Spleen (tissue), 7 donors: ENCODE measurements at regions not wholly inside any gene's neighbourhood (a gene's known extent, or its start where the extent isn't known, plus 50 kb on each side); places are given as distances from the start of the nearest gene placed in this dataset.

Experiments used
- CTCF ChIP-seq, 11 experiments: fragments of 200-600 bp in 7 of 11; fragments of 450-650 bp in 4 of 11; sonication (generic) in 4 of 11; IDR thresholded peaks in 8 of 11; conservative IDR thresholded peaks in 3 of 11; 1 replicate in 7 of 11; 2 replicates in 4 of 11; pipeline versions ENCODE4 v1.4.0 to v1.8.0; 2016 to 2021; ENCODE audit warnings: antibody characterized with exemption in 11 of 11, inconsistent platforms in 4 of 11, mild to moderate bottlenecking in 1 of 11
- POLR2A ChIP-seq, 3 donors: fragments of 450-650 bp; IDR thresholded peaks; one replicate each; pipeline ENCODE4 v1.5.1; 2017; ENCODE audit warnings: antibody characterized with exemption in 3 of 3, mild to moderate bottlenecking in 1 of 3
- donor health status: DM: no; HTN: no; CAD: no; lungs with moderate emphysema.
- donor health status: DM: no; HTN: no; CAD: no.
- donor health status: DM: no; HTN: no; CAD: no.

DNA sequence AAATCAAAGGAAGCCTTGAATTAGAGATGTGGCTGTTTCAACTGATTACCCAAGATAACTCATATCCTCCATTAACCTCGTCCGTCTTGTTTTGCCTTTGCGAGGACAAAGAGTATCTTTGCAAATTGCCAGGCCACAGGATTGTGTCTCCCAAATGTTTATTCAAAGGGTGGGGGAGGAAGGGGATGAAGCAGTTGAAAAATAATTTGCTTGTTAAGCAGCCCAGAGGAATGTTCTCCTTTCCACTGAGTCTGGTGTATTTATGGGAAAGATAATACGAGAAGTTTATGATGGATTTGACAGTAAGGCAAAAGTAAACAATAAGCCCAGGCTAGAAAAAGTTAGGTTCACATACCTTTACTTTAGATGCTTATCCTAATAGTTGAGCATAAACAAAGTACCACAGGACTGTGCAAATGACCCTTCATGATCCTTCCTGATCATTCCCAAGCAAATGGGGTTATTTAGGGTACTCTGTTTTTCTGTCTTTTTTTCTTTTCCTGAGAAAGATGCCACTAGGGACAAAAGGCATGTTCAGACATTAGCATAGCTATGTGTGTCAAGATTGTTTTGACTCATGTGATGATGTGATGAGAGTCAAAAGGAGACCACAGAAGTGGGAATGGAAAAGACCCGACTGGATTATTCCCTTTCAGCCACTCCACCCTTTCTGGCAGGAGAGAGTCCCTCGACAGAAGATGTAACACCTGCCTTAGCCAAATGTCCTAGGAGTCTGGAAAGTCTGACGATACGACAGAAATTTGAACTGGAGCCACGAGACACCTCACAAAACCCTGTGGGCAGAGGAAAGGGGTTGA lies 243.0 kb upstream of the GLI3 start:
- TF ChIP-seq POLR2A (IDR thresholded peaks at IDR 0.05) (no peak), CTCF (IDR thresholded peaks at IDR 0.05 in 8 of 11, conservative IDR thresholded peaks at IDR 0.05 in 3 of 11) (no peak)
